ENCODE measurements at regions not wholly inside any gene's neighbourhood (a gene's known extent, or its start where the extent isn't known, plus 50 kb on each side); places are given as distances from the start of the nearest gene placed in this dataset.

DNA sequence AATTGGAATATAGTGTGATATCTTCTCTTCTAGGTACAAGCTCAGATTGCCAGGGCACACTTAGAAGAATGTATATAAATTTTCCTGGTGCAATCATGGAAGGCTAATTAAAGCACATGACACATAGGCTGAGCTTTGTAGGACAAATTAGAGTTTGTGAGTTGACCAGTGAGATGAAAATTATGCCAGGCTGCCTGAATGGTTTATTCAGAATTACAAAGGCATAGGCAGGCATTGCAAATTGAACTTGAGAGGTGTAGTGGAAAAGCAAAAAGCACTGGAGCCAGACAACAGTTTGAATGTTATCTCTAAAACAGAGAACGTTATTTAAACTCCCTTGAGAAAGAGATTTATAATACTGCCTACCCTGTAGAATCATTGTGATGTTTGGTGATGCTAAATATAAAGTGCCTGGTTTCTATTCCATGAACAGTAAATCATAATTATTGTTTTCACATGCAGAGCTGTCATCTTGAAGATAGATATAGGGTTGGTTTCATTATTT is 712.1 kb downstream of the TBC1D32 start:
- H3K27ac ChIP-seq (ENCODE audit: low read depth in 1 of 2, low read length in 2 of 2), result no peak overlapping the region
- intact Hi-C loops (cut with micrococcal nuclease), result no loop called here
- TF ChIP-seq, protein P1, sequence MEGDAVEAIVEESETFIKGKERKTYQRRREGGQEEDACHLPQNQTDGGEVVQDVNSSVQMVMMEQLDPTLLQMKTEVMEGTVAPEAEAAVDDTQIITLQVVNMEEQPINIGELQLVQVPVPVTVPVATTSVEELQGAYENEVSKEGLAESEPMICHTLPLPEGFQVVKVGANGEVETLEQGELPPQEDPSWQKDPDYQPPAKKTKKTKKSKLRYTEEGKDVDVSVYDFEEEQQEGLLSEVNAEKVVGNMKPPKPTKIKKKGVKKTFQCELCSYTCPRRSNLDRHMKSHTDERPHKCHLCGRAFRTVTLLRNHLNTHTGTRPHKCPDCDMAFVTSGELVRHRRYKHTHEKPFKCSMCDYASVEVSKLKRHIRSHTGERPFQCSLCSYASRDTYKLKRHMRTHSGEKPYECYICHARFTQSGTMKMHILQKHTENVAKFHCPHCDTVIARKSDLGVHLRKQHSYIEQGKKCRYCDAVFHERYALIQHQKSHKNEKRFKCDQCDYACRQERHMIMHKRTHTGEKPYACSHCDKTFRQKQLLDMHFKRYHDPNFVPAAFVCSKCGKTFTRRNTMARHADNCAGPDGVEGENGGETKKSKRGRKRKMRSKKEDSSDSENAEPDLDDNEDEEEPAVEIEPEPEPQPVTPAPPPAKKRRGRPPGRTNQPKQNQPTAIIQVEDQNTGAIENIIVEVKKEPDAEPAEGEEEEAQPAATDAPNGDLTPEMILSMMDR (IDR thresholded peaks at IDR 0.05), result no peak
- no peak overlapping the region for H3K9ac ChIP-seq (ENCODE audit: insufficient read depth, low read length, poor library complexity, severe bottlenecking)
- WGBS (ENCODE audit: insufficient coverage), result no CpG with 5 or more reads among the region's 1 CpG
- H3K4me3 ChIP-seq (replicated peaks in 1 of 3; ENCODE audit: low read depth in 2 of 3, low read length in 3 of 3), result no peak overlapping the region
- H3K79me2 ChIP-seq (ENCODE audit: insufficient read depth, low read length), result no peaks in the 10 kb centered on the region
- H3K36me3 ChIP-seq (replicated peaks in 1 of 2; ENCODE audit: control insufficient read depth in 1 of 2, insufficient read depth in 2 of 2, low read length in 2 of 2), result no peaks in the 10 kb centered on the region
- no peaks in the 10 kb centered on the region for H3K4me1 ChIP-seq (ENCODE audit: control insufficient read depth in 1 of 2, insufficient read depth in 2 of 2, low read length in 2 of 2)
- H3K27me3 ChIP-seq (ENCODE audit: control insufficient read depth in 2 of 2, insufficient read depth in 2 of 2, low read length in 2 of 2), result no peaks in the 10 kb centered on the region
- H3K4me1 Mint-ChIP-seq, result no peaks in the 10 kb centered on the region
- H3K36me3 Mint-ChIP-seq, result no peaks in the 10 kb centered on the region
- H3K27ac Mint-ChIP-seq, result no peak overlapping the region
- H3K4me3 Mint-ChIP-seq, result no peak overlapping the region
- no peak for DNase-seq
- H3K9me3 ChIP-seq (replicated peaks in 1 of 2; ENCODE audit: control insufficient read depth in 1 of 2, insufficient read depth in 1 of 2, low read length in 2 of 2), result peaks cover 8 to 10% of the 10 kb centered on the region in 2 donors
- no peaks in the 10 kb centered on the region for H4K20me1 ChIP-seq (ENCODE audit: insufficient read depth, low read length)
- no peaks in the 10 kb centered on the region for H3K27me3 Mint-ChIP-seq (ENCODE audit: low read depth in 3 of 3)
- peaks cover 0 to 6% (median 0%) of the 10 kb centered on the region in 7 donors for H3K9me3 Mint-ChIP-seq
- no peak overlapping the region for H2AFZ ChIP-seq (ENCODE audit: insufficient read depth, low read depth, low read length, poor library complexity, severe bottlenecking)
- H3K4me2 ChIP-seq (replicated peaks; ENCODE audit: extremely low read depth, low read length, poor library complexity, severe bottlenecking), result no peak overlapping the region

DNA sequence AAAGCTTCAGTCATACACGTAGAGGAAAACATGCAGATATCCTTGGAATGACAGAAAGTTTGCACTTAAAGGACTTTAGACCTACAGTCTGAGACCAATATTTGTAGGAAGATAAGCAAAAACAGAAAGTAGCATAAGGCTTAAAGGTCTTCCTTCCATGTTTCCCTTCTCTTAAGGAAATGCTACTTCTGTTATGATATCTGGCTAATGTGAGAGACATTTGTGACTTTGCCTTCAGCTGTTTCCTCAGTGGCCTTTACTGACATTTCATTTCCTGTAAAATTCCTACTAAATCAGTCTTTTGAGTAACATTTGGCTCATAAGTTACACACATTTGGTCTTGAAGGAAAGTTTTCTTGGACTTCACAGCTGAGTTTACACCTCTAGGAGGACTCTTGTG is 713.4 kb downstream of the TBC1D32 start:
- H4K20me1 ChIP-seq (ENCODE audit: insufficient read depth, low read length), result no peaks in the 10 kb centered on the region
- no peak for DNase-seq
- no CpG with 5 or more reads among the region's 1 CpG for WGBS (ENCODE audit: insufficient coverage)
- H3K79me2 ChIP-seq (ENCODE audit: insufficient read depth, low read length), result no peaks in the 10 kb centered on the region
- H3K27ac ChIP-seq (ENCODE audit: low read depth in 1 of 2, low read length in 2 of 2), result no peak overlapping the region
- H3K36me3 Mint-ChIP-seq, result no peaks in the 10 kb centered on the region
- no peaks in the 10 kb centered on the region for H3K4me1 ChIP-seq (ENCODE audit: control insufficient read depth in 1 of 2, insufficient read depth in 2 of 2, low read length in 2 of 2)
- no peaks in the 10 kb centered on the region for H3K9me3 ChIP-seq (replicated peaks in 1 of 2; ENCODE audit: control insufficient read depth in 1 of 2, insufficient read depth in 1 of 2, low read length in 2 of 2)
- intact Hi-C loops (cut with micrococcal nuclease), result no loop called here
- no peak overlapping the region for H3K27ac Mint-ChIP-seq
- no peak overlapping the region for H3K9ac ChIP-seq (ENCODE audit: insufficient read depth, low read length, poor library complexity, severe bottlenecking)
- TF ChIP-seq, protein P1 (IDR thresholded peaks at IDR 0.05), result no peak
- H3K9me3 Mint-ChIP-seq, result peaks cover 0 to 2% (median 0%) of the 10 kb centered on the region in 7 donors
- H3K4me1 Mint-ChIP-seq, result no peaks in the 10 kb centered on the region
- no peak overlapping the region for H3K4me3 ChIP-seq (replicated peaks in 1 of 3; ENCODE audit: low read depth in 2 of 3, low read length in 3 of 3)
- no peaks in the 10 kb centered on the region for H3K27me3 ChIP-seq (ENCODE audit: control insufficient read depth in 2 of 2, insufficient read depth in 2 of 2, low read length in 2 of 2)
- H2AFZ ChIP-seq (ENCODE audit: insufficient read depth, low read depth, low read length, poor library complexity, severe bottlenecking), result no peak overlapping the region
- H3K36me3 ChIP-seq (replicated peaks in 1 of 2; ENCODE audit: control insufficient read depth in 1 of 2, insufficient read depth in 2 of 2, low read length in 2 of 2), result no peaks in the 10 kb centered on the region
- H3K27me3 Mint-ChIP-seq (ENCODE audit: low read depth in 3 of 3), result no peaks in the 10 kb centered on the region
- H3K4me2 ChIP-seq (replicated peaks; ENCODE audit: extremely low read depth, low read length, poor library complexity, severe bottlenecking), result no peak overlapping the region
- no peak overlapping the region for H3K4me3 Mint-ChIP-seq
